ENCODE measurements at regions not wholly inside any gene's neighbourhood (a gene's known extent, or its start where the extent isn't known, plus 50 kb on each side); places are given as distances from the start of the nearest gene placed in this dataset.

- TF ChIP-seq CTCF (IDR thresholded peaks at IDR 0.05), result no peak
- no peak for TF ChIP-seq POLR2AphosphoS5 (IDR thresholded peaks at IDR 0.05)
Observed at GRCh38 chr3:81214631-81215030, 546.8 kb downstream of the GBE1 start.
